GM12892 (cell line): ENCODE measurements at regions not wholly inside any gene's neighbourhood (a gene's known extent, or its start where the extent isn't known, plus 50 kb on each side); places are given as distances from the start of the nearest gene placed in this dataset.

ENCODE experiments used
- POLR2A ChIP-seq: IDR thresholded peaks from 2 replicates; pipeline ENCODE4 v1.6.1; 2011; ENCODE audit warnings: low read depth, low read length, control low read depth
- POLR2AphosphoS5 ChIP-seq: IDR thresholded peaks from 2 replicates; pipeline ENCODE4 v1.6.1; 2011; ENCODE audit warnings: low read depth, low read length, control low read depth
- TAF1 ChIP-seq: IDR thresholded peaks from 2 replicates; pipeline ENCODE4 v1.6.1; 2011; ENCODE audit warnings: low read depth, mild to moderate bottlenecking, control low read depth, low read length, borderline replicate concordance

DNA sequence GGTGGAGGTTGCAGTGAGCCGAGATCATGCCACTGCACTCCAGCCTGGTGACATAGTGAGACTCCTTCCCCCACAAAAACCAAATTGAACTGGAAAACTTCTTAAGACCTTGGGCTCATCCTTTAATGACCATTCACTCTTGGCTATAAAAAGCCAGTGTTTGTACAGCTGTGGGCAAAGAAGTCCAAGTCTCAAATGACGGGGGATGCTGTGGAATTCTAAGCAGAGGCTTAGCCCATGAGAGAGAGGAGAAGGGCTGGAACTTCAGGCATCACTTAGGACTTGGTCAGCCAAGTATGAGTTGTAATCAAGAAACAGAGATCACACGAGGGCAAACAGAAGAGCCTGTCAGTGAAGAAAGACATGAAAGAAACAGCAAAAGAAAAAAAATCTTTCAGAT, 79.3 kb upstream of the POU3F3 start:
- no peak for TF ChIP-seq POLR2A
- TF ChIP-seq POLR2AphosphoS5: no peak
- no peak for TF ChIP-seq TAF1
